ENCODE measurements at regions not wholly inside any gene's neighbourhood (a gene's known extent, or its start where the extent isn't known, plus 50 kb on each side); places are given as distances from the start of the nearest gene placed in this dataset.

DNA sequence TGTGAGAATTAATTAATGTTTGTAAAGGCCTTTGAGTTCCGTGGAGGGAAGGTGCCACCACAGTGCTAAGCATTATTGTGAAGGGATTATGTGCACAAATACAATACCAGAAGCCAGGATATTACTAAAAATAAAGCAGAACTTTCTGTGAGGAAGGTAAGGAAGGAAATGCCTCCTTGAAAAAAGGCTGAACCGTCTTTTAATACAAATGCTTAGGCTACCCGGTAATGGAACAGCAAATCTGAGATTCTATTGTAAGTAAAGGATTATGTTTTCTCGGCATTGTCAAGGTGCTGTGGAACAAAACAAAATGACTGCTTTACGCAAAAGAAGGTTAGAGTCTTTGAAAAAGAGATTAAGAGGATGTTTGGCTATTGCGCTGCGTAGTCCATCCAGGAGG is 57.9 kb upstream of the SPRY1 start:
- no peak for DNase-seq (ENCODE audit: low spot score in 2 of 2, unreplicated experiment in 2 of 2)
- no peak overlapping the region for H3K27ac Mint-ChIP-seq
- peaks cover 22% of the 10 kb centered on the region for H3K9me3 Mint-ChIP-seq
- TF ChIP-seq, protein P1, sequence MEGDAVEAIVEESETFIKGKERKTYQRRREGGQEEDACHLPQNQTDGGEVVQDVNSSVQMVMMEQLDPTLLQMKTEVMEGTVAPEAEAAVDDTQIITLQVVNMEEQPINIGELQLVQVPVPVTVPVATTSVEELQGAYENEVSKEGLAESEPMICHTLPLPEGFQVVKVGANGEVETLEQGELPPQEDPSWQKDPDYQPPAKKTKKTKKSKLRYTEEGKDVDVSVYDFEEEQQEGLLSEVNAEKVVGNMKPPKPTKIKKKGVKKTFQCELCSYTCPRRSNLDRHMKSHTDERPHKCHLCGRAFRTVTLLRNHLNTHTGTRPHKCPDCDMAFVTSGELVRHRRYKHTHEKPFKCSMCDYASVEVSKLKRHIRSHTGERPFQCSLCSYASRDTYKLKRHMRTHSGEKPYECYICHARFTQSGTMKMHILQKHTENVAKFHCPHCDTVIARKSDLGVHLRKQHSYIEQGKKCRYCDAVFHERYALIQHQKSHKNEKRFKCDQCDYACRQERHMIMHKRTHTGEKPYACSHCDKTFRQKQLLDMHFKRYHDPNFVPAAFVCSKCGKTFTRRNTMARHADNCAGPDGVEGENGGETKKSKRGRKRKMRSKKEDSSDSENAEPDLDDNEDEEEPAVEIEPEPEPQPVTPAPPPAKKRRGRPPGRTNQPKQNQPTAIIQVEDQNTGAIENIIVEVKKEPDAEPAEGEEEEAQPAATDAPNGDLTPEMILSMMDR (IDR thresholded peaks at IDR 0.05; ENCODE audit: unreplicated experiment) = no peak
- H3K4me3 Mint-ChIP-seq = no peak overlapping the region
- peaks cover 13% of the 10 kb centered on the region for H3K4me1 Mint-ChIP-seq
- H3K36me3 Mint-ChIP-seq = peaks cover 10% of the 10 kb centered on the region
- H3K27me3 Mint-ChIP-seq (ENCODE audit: low read depth) = no peaks in the 10 kb centered on the region

DNA sequence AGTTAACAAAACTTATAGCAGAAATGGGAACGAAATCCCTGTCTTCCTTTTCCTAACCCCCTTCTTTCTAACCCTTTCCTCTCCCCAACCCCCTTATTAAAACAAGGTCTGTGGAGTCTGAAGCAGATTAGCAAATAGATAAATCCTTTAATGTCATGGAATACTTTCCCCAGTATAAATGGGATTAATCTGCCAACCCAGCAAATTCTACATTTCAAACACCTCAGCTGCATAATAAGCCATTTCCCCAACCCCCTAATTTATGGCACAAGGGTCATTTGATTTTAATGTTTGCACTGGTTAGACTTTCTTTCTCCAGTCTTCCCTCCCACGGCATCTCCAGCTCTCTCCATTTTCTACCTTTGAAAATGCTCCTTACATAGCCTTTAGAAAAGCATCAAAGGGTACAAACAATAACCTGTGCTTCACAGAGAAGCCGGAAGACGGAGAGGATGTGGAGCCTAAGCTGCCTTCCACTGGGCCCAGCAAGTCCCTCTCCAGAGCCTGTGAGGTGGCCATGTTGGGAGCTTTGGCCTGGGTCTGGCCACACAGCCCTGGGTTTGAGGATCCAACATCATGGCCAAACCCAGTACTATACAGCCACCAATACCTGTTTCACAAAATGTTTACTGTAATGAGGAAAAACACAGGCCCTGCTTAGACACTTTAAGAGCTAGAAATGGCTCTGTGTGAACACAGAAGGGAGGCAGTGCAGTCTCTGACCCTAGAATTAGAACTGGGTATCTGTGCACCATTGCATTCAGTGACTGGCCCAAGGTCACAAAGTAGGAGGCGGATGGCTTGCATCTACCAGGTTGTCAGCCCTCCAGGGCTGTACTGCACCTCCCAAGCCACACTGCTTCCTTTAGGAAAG is 56.9 kb upstream of the SPRY1 start:
- DNase-seq (ENCODE audit: low spot score in 2 of 2, unreplicated experiment in 2 of 2) = no peak
- H3K9me3 Mint-ChIP-seq = peaks cover 13% of the 10 kb centered on the region
- H3K4me1 Mint-ChIP-seq = peaks cover 13% of the 10 kb centered on the region
- H3K36me3 Mint-ChIP-seq = peaks cover 3% of the 10 kb centered on the region
- no peaks in the 10 kb centered on the region for H3K27me3 Mint-ChIP-seq (ENCODE audit: low read depth)
- H3K4me3 Mint-ChIP-seq = no peak overlapping the region
- H3K27ac Mint-ChIP-seq = no peak overlapping the region
- TF ChIP-seq, protein P1 (IDR thresholded peaks at IDR 0.05; ENCODE audit: unreplicated experiment) = no peak

DNA sequence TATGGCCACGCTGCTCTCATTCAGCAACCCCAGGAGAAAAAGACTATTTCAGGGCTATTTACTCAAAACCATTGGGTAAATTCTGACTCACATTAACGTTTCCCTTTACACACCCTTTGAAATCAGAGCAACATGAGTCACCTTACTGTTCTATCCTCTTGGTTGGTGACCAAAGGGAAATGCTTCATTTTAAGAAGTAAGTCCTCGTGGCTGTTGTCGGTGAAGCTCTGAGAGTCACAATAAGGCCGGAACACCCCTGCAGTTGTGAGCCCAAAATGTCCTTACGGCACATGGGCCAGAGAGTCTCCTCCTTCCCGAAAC is 56.3 kb upstream of the SPRY1 start:
- Mint-ChIP-seq H3K9me3 (peaks cover 9% of the 10 kb centered on the region), H3K4me3 (no peak overlapping the region), H3K27ac (no peak overlapping the region), H3K4me1 (peaks cover 13% of the 10 kb centered on the region), H3K36me3 (peaks cover under 1% of the 10 kb centered on the region), H3K27me3 (ENCODE audit: low read depth) (no peaks in the 10 kb centered on the region)
- TF ChIP-seq, protein P1 (IDR thresholded peaks at IDR 0.05; ENCODE audit: unreplicated experiment) = no peak
- DNase-seq (ENCODE audit: low spot score in 2 of 2, unreplicated experiment in 2 of 2) = no peak

DNA sequence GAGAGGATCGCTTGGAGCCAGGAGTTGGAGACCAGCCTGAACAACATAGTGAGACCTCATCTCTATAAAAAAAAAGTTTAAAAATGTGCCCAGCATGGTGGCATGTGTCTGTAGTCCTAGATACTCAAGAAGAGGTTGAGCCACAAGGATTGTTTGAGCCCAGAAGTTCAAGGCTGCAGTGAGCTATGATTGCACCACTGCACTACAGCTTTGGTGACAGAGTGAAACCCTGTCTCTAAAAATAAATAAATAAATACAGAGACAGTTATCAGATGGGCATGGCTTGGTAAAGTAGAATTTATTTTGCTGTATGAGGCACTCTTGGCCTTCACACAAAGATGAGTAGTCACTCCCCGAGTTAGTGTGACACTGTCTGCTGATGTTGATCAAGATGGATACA is 54.1 kb upstream of the SPRY1 start:
- Mint-ChIP-seq H3K4me3 (no peak overlapping the region), H3K27me3 (ENCODE audit: low read depth) (no peaks in the 10 kb centered on the region), H3K9me3 (peaks cover 2% of the 10 kb centered on the region), H3K27ac (no peak overlapping the region), H3K36me3 (no peaks in the 10 kb centered on the region), H3K4me1 (peaks cover 23% of the 10 kb centered on the region)
- TF ChIP-seq, protein P1 (IDR thresholded peaks at IDR 0.05; ENCODE audit: unreplicated experiment) = no peak
- no peak for DNase-seq (ENCODE audit: low spot score in 2 of 2, unreplicated experiment in 2 of 2)

DNA sequence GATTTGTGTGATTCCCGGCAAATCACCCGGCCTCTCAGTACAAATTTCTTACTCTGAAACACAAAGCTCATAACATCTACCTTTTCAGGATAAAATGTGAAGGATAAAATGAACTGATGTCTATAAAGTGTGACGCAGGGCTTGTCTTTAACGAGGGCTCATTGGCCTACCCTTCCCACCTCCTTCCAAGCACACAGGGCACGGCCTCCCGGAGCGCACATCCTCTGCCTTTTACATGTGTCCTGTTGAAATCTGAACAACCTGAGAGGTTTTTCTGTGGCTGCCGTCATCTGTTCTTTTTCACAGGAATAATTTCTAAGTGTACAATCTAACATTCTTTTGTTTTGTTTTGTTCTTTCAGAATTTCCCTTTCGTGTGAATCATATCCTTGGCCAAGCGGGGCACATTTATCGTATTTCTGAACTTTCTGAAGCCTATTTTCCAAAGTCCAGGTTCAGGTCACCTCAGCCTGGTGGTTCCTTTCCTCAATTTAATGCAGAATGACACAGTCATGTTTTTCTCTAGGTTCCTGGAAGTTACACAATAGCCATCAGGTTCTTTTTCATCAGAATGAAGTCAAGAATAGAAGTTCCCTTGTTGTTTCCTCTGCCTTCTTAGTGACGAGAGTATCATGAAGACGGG is 53.1 kb upstream of the SPRY1 start:
- Mint-ChIP-seq H3K9me3 (no peaks in the 10 kb centered on the region), H3K4me1 (peaks cover 23% of the 10 kb centered on the region), H3K36me3 (no peaks in the 10 kb centered on the region), H3K27ac (no peak overlapping the region), H3K4me3 (no peak overlapping the region), H3K27me3 (ENCODE audit: low read depth) (no peaks in the 10 kb centered on the region)
- no peak for DNase-seq (ENCODE audit: low spot score in 2 of 2, unreplicated experiment in 2 of 2)
- TF ChIP-seq, protein P1 (IDR thresholded peaks at IDR 0.05; ENCODE audit: unreplicated experiment) = no peak

Data from mesothelial cell of epicardium (in vitro differentiated cells).